CD14-positive monocyte (primary cell): ENCODE measurements at regions not wholly inside any gene's neighbourhood (a gene's known extent, or its start where the extent isn't known, plus 50 kb on each side); places are given as distances from the start of the nearest gene placed in this dataset.

Source experiments
- DNase-seq, 3 donors: peaks; one replicate each; pipeline ENCODE4 v3.0.0-alpha.2; 2011 to 2022
- H2AFZ ChIP-seq: 2 replicates; pipeline ENCODE4 v1.6.0; 2012; ENCODE audit warnings: mild to moderate bottlenecking, low read depth, low read length, inconsistent platforms; ENCODE audit not compliant: insufficient read depth, poor library complexity, severe bottlenecking
- H3K27ac ChIP-seq, 2 donors: 1 replicate in 1 of 2; 2 replicates in 1 of 2; pipeline ENCODE4 v1.5.1; 2012 to 2013; ENCODE audit warnings: low read length in 2 of 2, control low read depth in 1 of 2, inconsistent platforms in 1 of 2, low read depth in 1 of 2, mild to moderate bottlenecking in 1 of 2
- H3K27me3 ChIP-seq, 2 donors: one replicate each; pipeline versions ENCODE4 v1.6.0 to v1.6.1; 2011 to 2013; ENCODE audit warnings: low read length in 2 of 2; ENCODE audit not compliant: control insufficient read depth in 2 of 2, insufficient read depth in 2 of 2
- H3K36me3 ChIP-seq, 2 donors: replicated peaks in 1 of 2; 1 replicate in 1 of 2; 2 replicates in 1 of 2; pipeline versions ENCODE4 v1.5.1 to v1.6.1; 2012 to 2013; ENCODE audit warnings: low read length in 2 of 2, control low read depth in 1 of 2, inconsistent platforms in 1 of 2, mild to moderate bottlenecking in 1 of 2; ENCODE audit not compliant: insufficient read depth in 2 of 2, control insufficient read depth in 1 of 2
- H3K4me1 ChIP-seq, 2 donors: 1 replicate in 1 of 2; 2 replicates in 1 of 2; pipeline versions ENCODE4 v1.5.1 to v1.6.1; 2012 to 2013; ENCODE audit warnings: low read length in 2 of 2, control low read depth in 1 of 2, inconsistent platforms in 1 of 2, mild to moderate bottlenecking in 1 of 2, moderate library complexity in 1 of 2; ENCODE audit not compliant: insufficient read depth in 2 of 2, control insufficient read depth in 1 of 2
- H3K4me2 ChIP-seq: replicated peaks from 2 replicates; pipeline ENCODE3; 2012; ENCODE audit warnings: low read length, moderate library complexity, mild to moderate bottlenecking; ENCODE audit not compliant: poor library complexity, severe bottlenecking; ENCODE audit errors: extremely low read depth
- H3K4me3 ChIP-seq, 3 experiments: fragments of 200-600 bp in 1 of 3; sonication (generic) in 1 of 3; replicated peaks in 1 of 3; 1 replicate in 2 of 3; 2 replicates in 1 of 3; pipeline ENCODE4 v1.5.1; 2011 to 2013; ENCODE audit warnings: low read length in 3 of 3, mild to moderate bottlenecking in 3 of 3, control low read depth in 2 of 3, low read depth in 2 of 3, inconsistent platforms in 1 of 3, moderate library complexity in 1 of 3
- H3K79me2 ChIP-seq: 2 replicates; pipeline ENCODE4 v1.6.0; 2012; ENCODE audit warnings: mild to moderate bottlenecking, control low read depth, inconsistent platforms, low read length, moderate library complexity; ENCODE audit not compliant: insufficient read depth
- H3K9ac ChIP-seq: 2 replicates; pipeline ENCODE4 v1.6.0; 2017; ENCODE audit warnings: low read length, mild to moderate bottlenecking; ENCODE audit not compliant: insufficient read depth, poor library complexity, severe bottlenecking
- H3K9me3 ChIP-seq, 2 donors: replicated peaks in 1 of 2; 1 replicate in 1 of 2; 2 replicates in 1 of 2; pipeline versions ENCODE4 v1.5.1 to v1.6.1; 2012 to 2013; ENCODE audit warnings: low read length in 2 of 2, control low read depth in 1 of 2; ENCODE audit not compliant: control insufficient read depth in 1 of 2, insufficient read depth in 1 of 2
- H4K20me1 ChIP-seq: 2 replicates; pipeline ENCODE4 v1.6.0; 2012; ENCODE audit warnings: mild to moderate bottlenecking, low read length, control low read depth, moderate library complexity; ENCODE audit not compliant: insufficient read depth
- H3K27ac Mint-ChIP-seq, 7 donors: one replicate each; pipeline ENCODE4 v1.8.0; 2020; ENCODE audit warnings: mild to moderate bottlenecking in 7 of 7, mixed read lengths in 7 of 7, moderate library complexity in 6 of 7, inconsistent platforms in 2 of 7
- H3K27me3 Mint-ChIP-seq, 3 donors: one replicate each; pipeline ENCODE4 v1.8.0; 2021 to 2022; ENCODE audit warnings: low read depth in 3 of 3, mild to moderate bottlenecking in 3 of 3, mixed read lengths in 3 of 3, moderate library complexity in 3 of 3, inconsistent platforms in 1 of 3
- H3K36me3 Mint-ChIP-seq, 2 donors: one replicate each; pipeline ENCODE4 v1.8.0; 2020; ENCODE audit warnings: mixed read lengths in 2 of 2, inconsistent platforms in 1 of 2, mild to moderate bottlenecking in 1 of 2
- H3K4me1 Mint-ChIP-seq: one replicate; pipeline ENCODE4 v1.8.0; 2020; ENCODE audit warnings: mild to moderate bottlenecking, mixed read lengths
- H3K4me3 Mint-ChIP-seq, 2 donors: one replicate each; pipeline ENCODE4 v1.8.0; 2020; ENCODE audit warnings: mild to moderate bottlenecking in 2 of 2, mixed read lengths in 2 of 2, moderate library complexity in 1 of 2
- H3K9me3 Mint-ChIP-seq, 7 donors: one replicate each; pipeline ENCODE4 v1.8.0; 2020 to 2022; ENCODE audit warnings: mixed read lengths in 7 of 7, mild to moderate bottlenecking in 6 of 7, moderate library complexity in 6 of 7, inconsistent platforms in 2 of 7
- CTCF ChIP-seq: fragments of 200-600 bp; IDR thresholded peaks from one replicate; pipeline ENCODE4 v1.8.0; 2022; ENCODE audit warnings: antibody characterized with exemption, mild to moderate bottlenecking
- WGBS: methylation state at CpG from one replicate; pipeline ENCODE4 v1.1.5; 2013; ENCODE audit warnings: missing lambda C conversion rate; ENCODE audit not compliant: insufficient coverage; 5-methylcytosine and 5-hydroxymethylcytosine counted together
- intact Hi-C, 2 donors: fragments of 100-400 bp; cut with micrococcal nuclease; formaldehyde crosslinking; loops; one replicate each; pipeline versions ENCODE4 v1.15.0 to v1.15.1; 2023

DNA sequence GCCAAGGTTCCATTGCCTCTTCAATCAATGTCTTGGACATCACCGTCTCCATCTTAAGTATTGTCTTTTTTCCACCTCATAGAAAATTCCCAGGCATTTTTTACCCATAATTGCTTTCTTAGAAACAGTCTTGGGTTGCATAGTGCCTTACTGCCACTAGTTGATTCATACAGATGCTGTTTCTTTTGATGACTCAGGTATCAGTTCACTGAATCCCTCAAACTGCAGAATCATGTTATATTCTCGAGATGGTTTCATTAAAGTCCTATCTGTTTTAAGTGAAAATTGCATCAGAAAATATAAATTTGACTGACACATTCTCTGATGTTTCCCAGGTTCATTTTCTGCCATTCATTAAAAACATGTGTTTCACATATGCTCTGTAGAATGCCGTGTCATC is 1489.1 kb downstream of the BRINP3 start:
- Histone ChIP-seq H4K20me1 (no peaks in the 10 kb centered on the region), H3K4me2 (no peak overlapping the region), H3K4me1 (no peaks in the 10 kb centered on the region), H3K4me3 (no peak overlapping the region), H3K36me3 (no peaks in the 10 kb centered on the region), H3K79me2 (no peaks in the 10 kb centered on the region), H2AFZ (no peak overlapping the region), H3K9ac (no peak overlapping the region), H3K27ac (no peak overlapping the region), H3K27me3 (no peaks in the 10 kb centered on the region), H3K9me3 (peaks cover 16 to 25% of the 10 kb centered on the region in 2 donors)
- 89% methylated on average over 1 of the region's 3 CpGs for WGBS
- Mint-ChIP-seq H3K9me3 (peaks cover 3 to 26% (median 10%) of the 10 kb centered on the region in 7 donors), H3K27ac (no peak overlapping the region), H3K36me3 (no peaks in the 10 kb centered on the region), H3K4me1 (no peaks in the 10 kb centered on the region), H3K27me3 (no peaks in the 10 kb centered on the region), H3K4me3 (no peak overlapping the region)
- TF ChIP-seq CTCF, result no peak
- DNase-seq, result no peak
- intact Hi-C loops, result no loop called here

DNA sequence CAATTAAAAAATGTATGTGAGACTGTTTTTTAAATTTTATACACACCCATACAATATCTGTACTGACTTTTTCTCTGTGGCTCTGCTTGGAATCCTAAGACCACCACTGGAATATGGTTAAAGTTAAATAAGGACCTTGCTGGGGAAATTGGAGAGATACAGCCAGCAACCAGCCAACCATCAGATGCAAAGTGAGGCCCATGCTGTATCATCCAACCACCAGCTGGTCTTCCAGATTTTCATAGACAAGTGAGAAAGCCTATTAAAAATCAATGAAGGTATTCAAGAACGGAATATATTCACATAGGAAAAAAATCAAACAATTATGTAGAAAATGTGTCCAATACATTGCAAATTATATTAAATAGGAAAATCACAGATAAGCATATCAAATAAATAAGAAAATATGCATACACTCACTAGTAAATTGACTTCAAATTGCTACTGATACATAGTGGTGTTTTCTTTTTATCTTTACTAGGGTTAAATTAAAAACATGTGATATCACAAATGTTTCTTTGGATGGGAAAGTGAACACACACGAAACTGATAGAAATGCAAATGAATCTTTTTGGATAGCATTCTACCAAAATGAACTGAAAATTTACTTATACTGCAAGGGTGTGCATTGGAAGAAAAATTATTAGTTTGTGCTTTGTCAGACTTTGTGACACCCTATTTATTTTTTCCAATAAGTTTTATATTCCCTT is 1486.3 kb downstream of the BRINP3 start:
- H3K4me2 ChIP-seq, result no peak overlapping the region
- Mint-ChIP-seq H3K4me3 (no peak overlapping the region), H3K9me3 (peaks cover 0 to 11% (median 3%) of the 10 kb centered on the region in 7 donors), H3K36me3 (no peaks in the 10 kb centered on the region), H3K4me1 (no peaks in the 10 kb centered on the region), H3K27ac (no peak overlapping the region), H3K27me3 (no peaks in the 10 kb centered on the region)
- intact Hi-C loops, result no loop called here
- H3K27ac ChIP-seq, result no peak overlapping the region
- TF ChIP-seq CTCF, result no peak
- DNase-seq, result no peak
- H3K27me3 ChIP-seq, result no peaks in the 10 kb centered on the region
- H3K9ac ChIP-seq, result no peak overlapping the region
- WGBS, result no CpG with 5 or more reads among the region's 2 CpGs
- H3K79me2 ChIP-seq, result no peaks in the 10 kb centered on the region
- no peaks in the 10 kb centered on the region for H3K36me3 ChIP-seq
- no peaks in the 10 kb centered on the region for H3K4me1 ChIP-seq
- no peak overlapping the region for H2AFZ ChIP-seq
- H3K9me3 ChIP-seq, result peaks cover 10 to 17% of the 10 kb centered on the region in 2 donors
- H3K4me3 ChIP-seq, result no peak overlapping the region
- H4K20me1 ChIP-seq, result no peaks in the 10 kb centered on the region
